ENCODE measurements at regions not wholly inside any gene's neighbourhood (a gene's known extent, or its start where the extent isn't known, plus 50 kb on each side); places are given as distances from the start of the nearest gene placed in this dataset.

- Mint-ChIP-seq H3K27ac (no peak overlapping the region), H3K36me3 (ENCODE audit: low read depth) (no peaks in the 10 kb centered on the region), H3K27me3 (ENCODE audit: insufficient read depth) (no peaks in the 10 kb centered on the region), H3K4me3 (no peak overlapping the region), H3K4me1 (no peaks in the 10 kb centered on the region), H3K9me3 (no peaks in the 10 kb centered on the region)
- Histone ChIP-seq H3K4me3 (ENCODE audit: low read length) (no peak overlapping the region), H3K4me1 (ENCODE audit: control insufficient read depth, insufficient read depth, low read length) (no peaks in the 10 kb centered on the region), H3K9ac (ENCODE audit: extremely low read depth, low read length, poor library complexity, severe bottlenecking) (no peak overlapping the region), H3K27me3 (ENCODE audit: control insufficient read depth, insufficient read depth, low read length, poor library complexity, severe bottlenecking) (no peaks in the 10 kb centered on the region), H3K27ac (ENCODE audit: low read depth, low read length) (no peak overlapping the region), H3K9me3 (ENCODE audit: control insufficient read depth, low read length) (no peaks in the 10 kb centered on the region), H3K36me3 (ENCODE audit: control insufficient read depth, insufficient read depth, low read length) (no peaks in the 10 kb centered on the region)
- TF ChIP-seq CTCF (conservative IDR thresholded peaks at IDR 0.05), result no peak
- DNase-seq, result no peak
- 86% methylated on average over 4 of the region's 4 CpGs; no CpG with 5 or more reads in 1 of the 2 experiments for WGBS, 2 experiments (ENCODE audit: insufficient coverage in 1 of 2, insufficient read length in 1 of 2)
Measured at GRCh38 chr10:6969659-6970058, 389.6 kb upstream of the PRKCQ start.

- Histone ChIP-seq H3K27ac (ENCODE audit: low read depth, low read length) (no peak overlapping the region), H3K9me3 (ENCODE audit: control insufficient read depth, low read length) (no peaks in the 10 kb centered on the region), H3K36me3 (ENCODE audit: control insufficient read depth, insufficient read depth, low read length) (no peaks in the 10 kb centered on the region), H3K4me3 (ENCODE audit: low read length) (no peak overlapping the region), H3K27me3 (ENCODE audit: control insufficient read depth, insufficient read depth, low read length, poor library complexity, severe bottlenecking) (no peaks in the 10 kb centered on the region), H3K4me1 (ENCODE audit: control insufficient read depth, insufficient read depth, low read length) (no peaks in the 10 kb centered on the region), H3K9ac (ENCODE audit: extremely low read depth, low read length, poor library complexity, severe bottlenecking) (no peak overlapping the region)
- Mint-ChIP-seq H3K4me3 (no peak overlapping the region), H3K27me3 (ENCODE audit: insufficient read depth) (no peaks in the 10 kb centered on the region), H3K27ac (no peak overlapping the region), H3K36me3 (ENCODE audit: low read depth) (no peaks in the 10 kb centered on the region), H3K9me3 (no peaks in the 10 kb centered on the region), H3K4me1 (no peaks in the 10 kb centered on the region)
- no peak for TF ChIP-seq CTCF (conservative IDR thresholded peaks at IDR 0.05)
- 60 to 94% methylated on average over 1 to 2 of the region's 4 CpGs for WGBS, 2 experiments (ENCODE audit: insufficient coverage in 1 of 2, insufficient read length in 1 of 2)
- no peak for DNase-seq
Measured at GRCh38 chr10:6964543-6964942, 384.5 kb upstream of the PRKCQ start.

GRCh38 chr10:6962576-6962975 is 382.5 kb upstream of the PRKCQ start:
- Mint-ChIP-seq H3K4me3 (no peak overlapping the region), H3K27me3 (ENCODE audit: insufficient read depth) (no peaks in the 10 kb centered on the region), H3K27ac (no peak overlapping the region), H3K4me1 (no peaks in the 10 kb centered on the region), H3K9me3 (no peaks in the 10 kb centered on the region), H3K36me3 (ENCODE audit: low read depth) (no peaks in the 10 kb centered on the region)
- H3K4me3 ChIP-seq (ENCODE audit: low read length), result no peak overlapping the region
- no peaks in the 10 kb centered on the region for H3K27me3 ChIP-seq (ENCODE audit: control insufficient read depth, insufficient read depth, low read length, poor library complexity, severe bottlenecking)
- no peak overlapping the region for H3K9ac ChIP-seq (ENCODE audit: extremely low read depth, low read length, poor library complexity, severe bottlenecking)
- TF ChIP-seq CTCF (conservative IDR thresholded peaks at IDR 0.05), result no peak
- no peak overlapping the region for H3K27ac ChIP-seq (ENCODE audit: low read depth, low read length)
- no peaks in the 10 kb centered on the region for H3K4me1 ChIP-seq (ENCODE audit: control insufficient read depth, insufficient read depth, low read length)
- no peaks in the 10 kb centered on the region for H3K9me3 ChIP-seq (ENCODE audit: control insufficient read depth, low read length)
- no peak for DNase-seq
- 88 to 92% methylated on average over 2 to 6 of the region's 6 CpGs for WGBS, 2 experiments (ENCODE audit: insufficient coverage in 1 of 2, insufficient read length in 1 of 2)
- H3K36me3 ChIP-seq (ENCODE audit: control insufficient read depth, insufficient read depth, low read length), result no peaks in the 10 kb centered on the region

All from endodermal cell (in vitro differentiated cells).